SK-N-SH (cell line): ENCODE measurements at regions not wholly inside any gene's neighbourhood (a gene's known extent, or its start where the extent isn't known, plus 50 kb on each side); places are given as distances from the start of the nearest gene placed in this dataset.

Source experiments
- CTCF ChIA-PET: fragments of 300-600, 350-600 bp; formaldehyde crosslinking; extraction: SDS; loops from one replicate; lab custom pipeline; 2021; lab: Yijun Ruan, JAX
- POLR2A ChIA-PET: fragments of 350-600 bp; sonication (Branson Sonifier 250); formaldehyde crosslinking; extraction: SDS; loops from one replicate; lab custom pipeline; 2020; ENCODE audit warnings: antibody characterized with exemption, inconsistent platforms; lab: Yijun Ruan, JAX
- DNase-seq: peaks from one replicate; pipeline ENCODE4 v3.0.0; 2012
- H2AFZ ChIP-seq: fragments of 200-600 bp; sonication (generic); 2 replicates; pipeline ENCODE4 v1.8.1; 2016; ENCODE audit warnings: antibody characterized with exemption, mild to moderate bottlenecking, low read depth
- H3F3A ChIP-seq: fragments of 200-600 bp; sonication (generic); replicated peaks from 2 replicates; pipeline ENCODE3; 2016; ENCODE audit warnings: antibody characterized with exemption, mild to moderate bottlenecking; ENCODE audit not compliant: insufficient read depth
- H3K27ac ChIP-seq, 2 experiments: fragments of 200-500 bp in 1 of 2; fragments of 200-600 bp in 1 of 2; sonication (Bioruptor generic) in 1 of 2; sonication (generic), shearing (Covaris generic) in 1 of 2; 2 replicates each; pipeline versions ENCODE4 v1.5.1 to v1.6.1; 2014 to 2016; ENCODE audit warnings: low read depth in 2 of 2, inconsistent platforms in 1 of 2, low read length in 1 of 2, mild to moderate bottlenecking in 1 of 2, mixed read lengths in 1 of 2
- H3K27me3 ChIP-seq: fragments of 200-600 bp; sonication (generic), shearing (Covaris generic); 2 replicates; pipeline ENCODE4 v1.6.1; 2016; ENCODE audit warnings: mixed run types; ENCODE audit not compliant: insufficient read depth
- H3K36me3 ChIP-seq, 2 experiments: fragments of 200-500 bp in 1 of 2; fragments of 200-600 bp in 1 of 2; sonication (Bioruptor generic) in 1 of 2; sonication (generic) in 1 of 2; replicated peaks in 1 of 2; 2 replicates each; pipeline versions ENCODE3 to v1.5.1; 2014 to 2016; ENCODE audit warnings: low read length in 1 of 2, mild to moderate bottlenecking in 1 of 2; ENCODE audit not compliant: insufficient read depth in 2 of 2, control insufficient read depth in 1 of 2
- H3K4me1 ChIP-seq, 2 experiments: fragments of 200-500 bp in 1 of 2; fragments of 200-600 bp in 1 of 2; sonication (Bioruptor generic) in 1 of 2; sonication (generic), shearing (Covaris generic) in 1 of 2; 2 replicates each; pipeline versions ENCODE4 v1.5.1 to v1.6.1; 2014 to 2016; ENCODE audit warnings: low read depth in 1 of 2, low read length in 1 of 2, mixed run types in 1 of 2; ENCODE audit not compliant: insufficient read depth in 2 of 2, control insufficient read depth in 1 of 2
- H3K4me2 ChIP-seq: fragments of 200-600 bp; sonication (generic), shearing (Covaris generic); 2 replicates; pipeline ENCODE4 v1.6.1; 2017; ENCODE audit warnings: mixed run types
- H3K4me3 ChIP-seq, 2 experiments: fragments of 200-500 bp in 1 of 2; fragments of 200-600 bp in 1 of 2; sonication (Bioruptor generic) in 1 of 2; sonication (generic), shearing (Covaris generic) in 1 of 2; 2 replicates each; pipeline versions ENCODE4 v1.5.1 to v1.8.1; 2014 to 2016; ENCODE audit warnings: low read depth in 2 of 2, inconsistent platforms in 1 of 2, low read length in 1 of 2, mild to moderate bottlenecking in 1 of 2, mixed read lengths in 1 of 2, moderate library complexity in 1 of 2
- H3K79me2 ChIP-seq: fragments of 200-600 bp; sonication (generic); 2 replicates; pipeline ENCODE4 v1.8.1; 2017; ENCODE audit warnings: mild to moderate bottlenecking; ENCODE audit not compliant: insufficient read depth
- H3K9ac ChIP-seq: fragments of 200-600 bp; sonication (generic); 2 replicates; pipeline ENCODE4 v1.6.1; 2017; ENCODE audit warnings: mixed run types
- H3K9me2 ChIP-seq: fragments of 200-600 bp; sonication (generic); 2 replicates; pipeline ENCODE4 v1.6.1; 2017; ENCODE audit warnings: mixed run types
- H3K9me3 ChIP-seq: fragments of 200-600 bp; sonication (generic); 2 replicates; pipeline ENCODE4 v1.6.1; 2017; ENCODE audit warnings: mixed run types, mild to moderate bottlenecking, moderate library complexity
- H4K20me1 ChIP-seq: fragments of 200-600 bp; sonication (generic); 2 replicates; pipeline ENCODE4 v1.6.1; 2017; ENCODE audit warnings: mild to moderate bottlenecking, mixed run types; ENCODE audit not compliant: insufficient read depth
- CTCF ChIP-seq: fragments of 200-600 bp; sonication (generic); IDR thresholded peaks from 2 replicates; pipeline ENCODE4 v1.6.1; 2017; ENCODE audit warnings: antibody characterized with exemption, mild to moderate bottlenecking, moderate library complexity
- EP300 ChIP-seq, 2 experiments: IDR thresholded peaks; 2 replicates each; pipeline versions ENCODE4 v1.4.0 to v1.6.1; 2012; ENCODE audit warnings: borderline replicate concordance in 1 of 2, low read depth in 1 of 2, low read length in 1 of 2
- FOXJ3 ChIP-seq: sonication (generic); formaldehyde crosslinking; IDR thresholded peaks from 2 replicates; pipeline ENCODE4 v1.5.1; 2020; ENCODE audit warnings: mild to moderate bottlenecking, missing genetic modification reagents
- IRF3 ChIP-seq: fragments of 150-350 bp; IDR thresholded peaks from 2 replicates; pipeline ENCODE4 v1.6.1; 2016; ENCODE audit warnings: mild to moderate bottlenecking, low read depth, low read length
- MAX ChIP-seq: IDR thresholded peaks from 2 replicates; pipeline ENCODE4 v1.4.0; 2012; ENCODE audit warnings: low read depth
- MEF2A ChIP-seq: IDR thresholded peaks from 2 replicates; pipeline ENCODE4 v1.4.0; 2012; ENCODE audit warnings: low read depth, borderline replicate concordance
- MXI1 ChIP-seq: IDR thresholded peaks from 2 replicates; pipeline ENCODE4 v1.6.1; 2012; ENCODE audit warnings: mild to moderate bottlenecking, low read depth, low read length, improper control_type of control experiment
- POLR2AphosphoS5 ChIP-seq: IDR thresholded peaks from 2 replicates; pipeline ENCODE4 v1.6.1; 2012; ENCODE audit warnings: low read depth, low read length
- RAD21 ChIP-seq: IDR thresholded peaks from 2 replicates; pipeline ENCODE4 v1.6.1; 2012; ENCODE audit warnings: mild to moderate bottlenecking, low read length
- REST ChIP-seq: IDR thresholded peaks from 2 replicates; pipeline ENCODE4 v1.6.1; 2012; ENCODE audit warnings: mild to moderate bottlenecking, low read depth, low read length, moderate library complexity
- RXRA ChIP-seq: IDR thresholded peaks from 2 replicates; pipeline ENCODE4 v1.4.0; 2012; ENCODE audit warnings: low read depth, mild to moderate bottlenecking, borderline replicate concordance
- USF2 ChIP-seq: fragments of 150-350 bp; IDR thresholded peaks from 2 replicates; pipeline ENCODE4 v1.6.1; 2017; ENCODE audit warnings: antibody characterized with exemption, low read length, low read depth, borderline replicate concordance
- YY1 ChIP-seq: IDR thresholded peaks from 2 replicates; pipeline ENCODE4 v1.4.0; 2012; ENCODE audit warnings: low read depth, mild to moderate bottlenecking
- WGBS: methylation state at CpG from one replicate; pipeline ENCODE4 v1.1.6; 2017; ENCODE audit warnings: low lambda C conversion rate; 5-methylcytosine and 5-hydroxymethylcytosine counted together

- TF ChIP-seq RXRA, result no peak
- TF ChIP-seq MEF2A, result no peak
- no peak for TF ChIP-seq FOXJ3 (CRISPR knock-in tag)
- no peak for TF ChIP-seq IRF3
- TF ChIP-seq MXI1, result no peak
- TF ChIP-seq EP300 (IDR thresholded peaks at IDR 0.05; ENCODE audit: borderline replicate concordance in 1 of 2, low read depth in 1 of 2, low read length in 1 of 2), result no peak
- no peak for TF ChIP-seq REST
- TF ChIP-seq MAX, result no peak
Observed at GRCh38 chr13:73482556-73482955, 423.8 kb downstream of the KLF5 start (continued).

GRCh38 chr13:73481886-73482445 is 423.2 kb downstream of the KLF5 start:
- H3K79me2 ChIP-seq, result no peaks in the 10 kb centered on the region
- no peak overlapping the region for H3K9ac ChIP-seq
- no peaks in the 10 kb centered on the region for H3K9me3 ChIP-seq
- H3F3A ChIP-seq, result no peaks in the 10 kb centered on the region
- no peaks in the 10 kb centered on the region for H3K27me3 ChIP-seq
- ChIA-PET POLR2A (no interaction called here), CTCF (no interaction called here)
- H4K20me1 ChIP-seq, result no peaks in the 10 kb centered on the region
- no peak overlapping the region for H3K27ac ChIP-seq
- no peak overlapping the region for H2AFZ ChIP-seq
- H3K4me3 ChIP-seq, result no peak overlapping the region
- WGBS, result 46% methylated on average over 6 of the region's 6 CpGs
- H3K36me3 ChIP-seq, result no peaks in the 10 kb centered on the region
- no peak for DNase-seq
- TF ChIP-seq POLR2AphosphoS5, result no peak
- no peak for TF ChIP-seq YY1
- TF ChIP-seq REST, result no peak
- TF ChIP-seq MAX, result no peak
- no peak for TF ChIP-seq USF2
- no peak for TF ChIP-seq CTCF
- TF ChIP-seq RAD21, result no peak
- TF ChIP-seq, all 33 proteins: peak for 0
- H3K4me2 ChIP-seq, result no peak overlapping the region
- no peaks in the 10 kb centered on the region for H3K9me2 ChIP-seq
- H3K4me1 ChIP-seq, result no peaks in the 10 kb centered on the region
